Stimulated activated naive B cell treated with anti-CD40 and anti-IgM and Interleukin-4, amounts not matched to agents 10 μg/mL and 1 μg/mL and 100 μg/mL, for 72 hours (primary cell): ENCODE measurements at regions not wholly inside any gene's neighbourhood (a gene's known extent, or its start where the extent isn't known, plus 50 kb on each side); places are given as distances from the start of the nearest gene placed in this dataset.

Experiments used
- ATAC-seq, 2 donors: fragments of 150-1000 bp; cut with Tn5 transposase; replicated peaks; 2 replicates each; pipeline ENCODE4 v1.10.0; 2021; ENCODE audit warnings: moderate library complexity in 1 of 2
- DNase-seq: peaks from one replicate; pipeline ENCODE4 v3.0.0; 2021
- H3K27ac Mint-ChIP-seq: one replicate; pipeline ENCODE4 v1.8.0; 2022; ENCODE audit warnings: mild to moderate bottlenecking, mixed read lengths
- H3K27me3 Mint-ChIP-seq, 2 donors: one replicate each; pipeline ENCODE4 v1.8.0; 2022; ENCODE audit warnings: mixed read lengths in 2 of 2
- H3K36me3 Mint-ChIP-seq, 2 donors: one replicate each; pipeline ENCODE4 v1.8.0; 2022; ENCODE audit warnings: mixed read lengths in 2 of 2, mild to moderate bottlenecking in 1 of 2
- H3K4me1 Mint-ChIP-seq, 2 donors: one replicate each; pipeline ENCODE4 v1.8.0; 2022; ENCODE audit warnings: mixed read lengths in 2 of 2, mild to moderate bottlenecking in 1 of 2
- H3K4me3 Mint-ChIP-seq, 2 donors: one replicate each; pipeline ENCODE4 v1.8.0; 2022; ENCODE audit warnings: mild to moderate bottlenecking in 2 of 2, mixed read lengths in 2 of 2, moderate library complexity in 1 of 2
- H3K9me3 Mint-ChIP-seq, 2 donors: one replicate each; pipeline ENCODE4 v1.8.0; 2022; ENCODE audit warnings: mixed read lengths in 2 of 2, mild to moderate bottlenecking in 1 of 2

DNA sequence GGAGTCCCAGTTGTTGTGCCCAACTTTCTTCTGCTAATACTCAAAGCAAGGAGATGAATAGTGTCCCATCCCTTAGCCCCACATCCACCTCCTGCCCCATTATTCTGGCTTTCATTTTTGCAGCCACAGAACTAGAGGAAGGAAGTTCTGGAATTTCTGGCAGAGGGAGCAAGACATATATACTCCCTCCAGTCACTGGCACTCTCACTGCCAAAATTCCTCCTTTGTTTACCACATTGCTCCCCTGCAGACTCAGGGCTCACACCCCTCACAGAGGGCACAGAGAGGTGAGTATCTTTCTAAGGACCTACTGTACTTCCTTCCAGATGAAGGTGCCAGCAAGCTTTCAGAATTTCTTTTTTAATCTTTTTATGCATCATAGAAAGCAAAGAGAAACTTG, 168.0 kb upstream of the ID4 start:
- Mint-ChIP-seq H3K9me3 (peaks cover 0 to 1% of the 10 kb centered on the region in 2 donors), H3K27me3 (no peaks in the 10 kb centered on the region), H3K4me3 (no peak overlapping the region), H3K27ac (no peak overlapping the region), H3K4me1 (no peaks in the 10 kb centered on the region), H3K36me3 (no peaks in the 10 kb centered on the region)
- DNase-seq (no peak), ATAC-seq (no peak)

DNA sequence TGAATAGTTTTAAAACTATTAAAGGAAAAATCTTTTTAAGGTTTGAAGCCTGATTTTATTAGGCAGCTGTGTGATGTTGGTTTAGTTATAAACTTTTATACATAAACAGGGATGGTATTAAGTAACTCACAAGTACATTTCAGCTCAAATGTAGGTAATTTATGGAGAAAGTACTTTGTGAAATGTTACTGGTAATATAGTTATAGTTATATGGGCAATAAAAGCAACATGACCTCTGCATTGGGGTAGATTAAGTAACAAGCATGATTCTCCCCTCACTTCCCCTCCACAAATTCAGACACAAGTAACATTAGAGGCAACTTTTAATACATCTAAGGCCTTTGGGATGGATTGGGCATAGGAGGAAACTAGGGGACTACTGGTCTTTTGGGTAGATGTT, 154.3 kb upstream of the ID4 start:
- H3K36me3 Mint-ChIP-seq: no peaks in the 10 kb centered on the region
- no peaks in the 10 kb centered on the region for H3K27me3 Mint-ChIP-seq
- no peaks in the 10 kb centered on the region for H3K9me3 Mint-ChIP-seq
- H3K4me1 Mint-ChIP-seq: no peaks in the 10 kb centered on the region
- H3K4me3 Mint-ChIP-seq: no peak overlapping the region
- DNase-seq (no peak), ATAC-seq (no peak)
- no peak overlapping the region for H3K27ac Mint-ChIP-seq

DNA sequence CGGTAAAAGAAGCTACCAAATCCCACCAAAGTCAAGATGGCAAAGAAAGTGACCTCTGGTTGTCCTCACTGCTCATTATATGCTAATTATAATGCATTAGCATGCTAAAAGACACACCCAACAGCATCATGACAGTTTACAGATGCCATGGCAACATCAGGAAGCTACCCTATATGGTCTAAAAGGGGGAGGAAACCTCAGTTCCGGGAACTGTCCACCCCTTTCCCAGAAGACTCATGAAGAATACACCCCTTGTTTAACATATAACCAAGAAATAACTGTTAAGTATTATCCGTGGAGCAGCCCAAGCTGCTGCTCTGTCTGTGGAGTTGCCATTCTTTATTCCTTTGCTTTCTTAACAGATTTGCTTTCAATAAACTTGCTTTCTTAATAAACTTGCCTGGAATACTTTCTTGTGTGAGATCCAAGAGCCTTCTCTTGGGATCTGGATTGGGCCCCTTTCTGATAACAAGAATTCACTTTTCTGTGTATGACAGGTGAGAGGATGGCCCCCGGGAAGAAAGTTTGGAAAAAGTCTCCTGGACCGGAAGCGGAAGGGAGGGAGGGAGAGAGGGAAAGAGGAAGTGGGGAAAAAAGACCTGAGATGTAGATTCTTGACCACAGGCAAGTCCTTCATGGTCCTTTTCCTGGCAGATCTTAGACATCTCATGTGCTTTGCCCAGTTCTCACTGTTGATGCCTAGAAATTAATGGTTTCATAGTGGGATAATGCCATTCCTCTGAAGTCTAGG, 146.7 kb upstream of the ID4 start:
- H3K27me3 Mint-ChIP-seq: peaks cover 4 to 8% of the 10 kb centered on the region in 2 donors
- H3K36me3 Mint-ChIP-seq: no peaks in the 10 kb centered on the region
- no peaks in the 10 kb centered on the region for H3K4me1 Mint-ChIP-seq
- peaks cover 0 to 1% of the 10 kb centered on the region in 2 donors for H3K9me3 Mint-ChIP-seq
- H3K4me3 Mint-ChIP-seq: no peak overlapping the region
- ATAC-seq (no peak), DNase-seq (no peak)
- no peak overlapping the region for H3K27ac Mint-ChIP-seq

DNA sequence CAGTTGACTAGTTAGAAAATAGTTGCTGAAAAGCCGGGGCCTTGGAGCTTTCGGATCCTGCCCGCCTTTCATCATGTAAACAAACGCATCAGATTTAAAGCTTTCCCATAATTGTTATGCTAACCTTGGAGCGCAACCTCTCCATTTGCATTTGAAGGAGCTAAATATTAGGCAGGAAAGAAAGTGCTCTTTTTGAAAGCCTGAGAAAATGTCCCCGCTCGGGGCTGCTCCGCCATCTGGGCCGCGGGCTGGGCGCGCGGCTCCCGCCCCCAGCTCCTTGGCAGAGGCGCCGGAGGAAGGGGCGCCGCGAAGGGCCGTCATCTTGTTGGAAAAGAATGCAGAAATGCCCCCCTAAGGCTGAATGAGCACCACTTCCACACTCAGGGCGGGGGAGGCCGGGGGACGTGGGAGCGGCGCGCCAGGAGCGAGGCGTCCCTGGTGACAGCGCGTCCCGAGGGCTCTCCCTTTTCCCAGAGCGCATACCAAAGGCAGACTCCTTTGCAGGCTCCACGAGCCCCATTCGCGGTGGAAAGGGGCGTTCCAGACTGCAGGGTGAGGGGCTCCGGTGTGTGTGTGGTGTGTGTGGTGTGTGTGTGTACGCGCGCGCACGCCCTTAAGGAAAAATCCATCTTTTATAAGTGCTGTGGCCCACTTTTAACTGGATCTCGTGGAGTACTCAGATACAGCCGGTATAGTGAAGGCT, 145.6 kb upstream of the ID4 start:
- Mint-ChIP-seq H3K4me3 (no peak overlapping the region), H3K4me1 (no peaks in the 10 kb centered on the region), H3K27ac (no peak overlapping the region), H3K27me3 (peaks cover 4 to 8% of the 10 kb centered on the region in 2 donors), H3K36me3 (no peaks in the 10 kb centered on the region), H3K9me3 (peaks cover 0 to 1% of the 10 kb centered on the region in 2 donors)
- DNase-seq: no peak
- ATAC-seq: no peak

DNA sequence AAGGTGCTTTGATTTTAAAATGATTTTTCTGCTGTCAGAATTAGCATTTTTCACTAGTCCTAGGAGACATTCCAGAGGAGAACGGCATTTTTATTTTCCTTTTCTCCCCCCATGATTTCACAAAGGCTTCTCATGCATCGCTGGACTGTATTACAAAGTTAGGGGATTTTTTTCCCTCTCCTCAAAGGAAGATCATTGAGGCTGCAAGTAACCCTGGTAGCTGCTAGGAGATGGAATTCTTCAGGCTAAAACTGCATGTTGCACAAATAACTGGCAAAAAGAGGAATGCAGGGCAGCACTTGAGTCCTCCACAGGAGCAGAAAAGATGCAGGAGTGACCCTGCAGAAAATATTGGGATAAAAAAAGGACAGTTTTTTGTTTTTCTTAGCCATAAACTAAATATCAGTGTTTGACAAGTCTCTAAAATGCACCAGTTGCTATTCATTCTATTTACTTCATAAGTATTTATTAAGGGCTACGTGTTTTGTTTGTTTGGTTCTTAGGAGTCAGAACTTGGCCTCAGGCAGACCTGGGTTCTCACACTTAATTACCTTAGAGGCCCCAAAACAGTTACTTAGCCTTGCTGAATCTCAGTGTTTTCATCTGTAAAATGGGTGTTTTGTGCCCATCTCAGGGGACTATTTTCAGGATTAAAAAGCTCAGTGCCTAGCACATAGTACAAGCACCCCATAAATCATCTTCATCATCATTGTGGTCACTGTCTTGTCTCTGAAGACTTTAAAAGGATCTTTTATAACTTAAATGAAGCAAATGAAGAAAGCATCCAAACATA, 144.5 kb upstream of the ID4 start:
- ATAC-seq (no peak), DNase-seq (no peak)
- H3K4me3 Mint-ChIP-seq: no peak overlapping the region
- no peak overlapping the region for H3K27ac Mint-ChIP-seq
- H3K27me3 Mint-ChIP-seq: peaks cover 4 to 8% of the 10 kb centered on the region in 2 donors
- H3K9me3 Mint-ChIP-seq: peaks cover 0 to 1% of the 10 kb centered on the region in 2 donors
- H3K36me3 Mint-ChIP-seq: no peaks in the 10 kb centered on the region
- H3K4me1 Mint-ChIP-seq: no peaks in the 10 kb centered on the region

DNA sequence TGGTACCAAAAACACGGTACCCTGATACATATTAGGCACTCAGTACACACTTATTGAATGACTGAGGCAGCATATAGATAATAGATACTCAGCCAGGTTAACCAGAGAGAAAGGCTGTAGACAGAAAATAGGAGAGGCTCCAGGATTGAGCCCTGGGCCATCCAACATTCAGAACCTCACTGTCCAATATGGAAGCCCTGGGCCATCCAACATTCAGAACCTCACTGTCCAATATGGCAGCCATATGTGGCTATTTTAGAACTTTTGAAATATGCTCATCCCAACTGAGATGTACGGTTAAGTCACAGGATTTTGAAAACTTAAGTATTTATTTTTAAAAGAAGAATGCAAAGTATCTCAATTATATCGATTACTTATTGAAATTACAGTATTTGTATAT, 142.5 kb upstream of the ID4 start:
- no peaks in the 10 kb centered on the region for H3K4me1 Mint-ChIP-seq
- H3K9me3 Mint-ChIP-seq: peaks cover 4 to 7% of the 10 kb centered on the region in 2 donors
- no peak overlapping the region for H3K4me3 Mint-ChIP-seq
- H3K27me3 Mint-ChIP-seq: peaks cover 4 to 8% of the 10 kb centered on the region in 2 donors
- no peak for ATAC-seq
- DNase-seq: no peak
- H3K36me3 Mint-ChIP-seq: no peaks in the 10 kb centered on the region
- H3K27ac Mint-ChIP-seq: no peak overlapping the region

DNA sequence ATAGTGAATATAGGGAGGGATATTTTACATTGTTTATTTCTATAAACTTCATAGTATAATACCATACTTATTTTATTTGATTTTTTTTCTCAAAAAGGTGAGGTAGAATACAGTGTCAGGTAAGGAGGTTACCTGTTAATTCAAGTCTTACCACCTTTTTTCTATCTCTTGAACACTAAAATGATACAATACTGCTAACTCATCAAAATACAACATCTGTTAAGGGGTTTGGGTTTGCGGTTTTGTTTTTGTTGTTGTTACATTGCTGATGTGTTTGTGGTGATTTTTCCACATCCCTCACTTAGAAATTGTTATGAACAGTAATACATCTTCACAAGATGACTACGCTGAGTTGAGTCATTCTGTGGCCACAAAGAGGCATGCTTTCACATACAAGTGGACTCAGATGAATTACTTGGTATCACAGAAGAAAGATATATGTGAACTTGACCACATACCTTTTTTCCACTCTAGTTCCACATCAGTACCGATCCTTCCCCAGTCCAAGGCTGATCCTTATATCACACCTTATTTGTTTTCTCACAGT, 139.4 kb upstream of the ID4 start:
- ATAC-seq (no peak), DNase-seq (no peak)
- H3K9me3 Mint-ChIP-seq: peaks cover 4 to 8% of the 10 kb centered on the region in 2 donors
- no peak overlapping the region for H3K27ac Mint-ChIP-seq
- no peaks in the 10 kb centered on the region for H3K4me1 Mint-ChIP-seq
- H3K4me3 Mint-ChIP-seq: no peak overlapping the region
- no peaks in the 10 kb centered on the region for H3K36me3 Mint-ChIP-seq
- no peaks in the 10 kb centered on the region for H3K27me3 Mint-ChIP-seq

DNA sequence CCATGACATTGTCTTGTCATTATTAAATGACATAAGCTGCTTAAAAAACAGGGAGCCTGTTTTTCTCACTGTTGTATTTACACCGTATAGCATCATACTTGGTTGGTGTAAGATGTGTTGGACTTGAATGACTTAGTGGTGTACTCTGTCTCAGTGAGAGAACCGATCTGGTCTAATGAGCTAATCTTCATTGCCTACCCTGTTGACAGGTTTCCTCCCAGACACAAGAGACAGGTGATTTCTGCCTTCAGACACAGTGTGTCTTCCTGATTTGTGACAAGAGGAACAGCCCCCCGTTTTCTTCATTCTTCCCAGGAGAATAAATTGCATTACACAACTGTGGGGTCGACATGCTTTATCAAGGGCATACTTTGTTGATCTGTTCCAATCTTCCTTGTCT, 137.2 kb upstream of the ID4 start:
- no peak overlapping the region for H3K4me3 Mint-ChIP-seq
- no peaks in the 10 kb centered on the region for H3K27me3 Mint-ChIP-seq
- peaks cover 4 to 9% of the 10 kb centered on the region in 2 donors for H3K9me3 Mint-ChIP-seq
- H3K4me1 Mint-ChIP-seq: no peaks in the 10 kb centered on the region
- no peak for DNase-seq
- no peak overlapping the region for H3K27ac Mint-ChIP-seq
- H3K36me3 Mint-ChIP-seq: no peaks in the 10 kb centered on the region
- ATAC-seq: no peak

DNA sequence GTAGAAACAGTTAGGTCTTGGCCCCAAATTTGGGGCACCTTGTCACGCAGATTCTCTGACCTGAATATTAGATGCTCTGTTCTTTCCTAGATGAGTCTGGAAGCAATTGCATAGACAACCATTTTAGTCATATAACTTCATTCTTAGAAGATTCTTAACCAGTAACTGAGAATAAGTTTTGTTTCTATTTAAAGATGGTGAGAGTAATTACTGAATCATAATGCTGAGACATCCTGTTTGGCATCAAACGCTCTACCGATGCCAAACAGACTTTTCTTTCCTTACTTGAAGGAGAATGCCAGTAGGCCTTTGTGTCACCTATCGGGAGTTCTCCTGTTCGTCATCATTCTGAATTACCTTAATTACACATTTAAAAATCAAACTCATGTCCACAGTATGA, 131.6 kb upstream of the ID4 start:
- Mint-ChIP-seq H3K9me3 (peaks cover 0 to 3% of the 10 kb centered on the region in 2 donors), H3K36me3 (no peaks in the 10 kb centered on the region), H3K27me3 (no peaks in the 10 kb centered on the region), H3K4me3 (no peak overlapping the region), H3K4me1 (no peaks in the 10 kb centered on the region), H3K27ac (no peak overlapping the region)
- DNase-seq: no peak
- no peak for ATAC-seq

DNA sequence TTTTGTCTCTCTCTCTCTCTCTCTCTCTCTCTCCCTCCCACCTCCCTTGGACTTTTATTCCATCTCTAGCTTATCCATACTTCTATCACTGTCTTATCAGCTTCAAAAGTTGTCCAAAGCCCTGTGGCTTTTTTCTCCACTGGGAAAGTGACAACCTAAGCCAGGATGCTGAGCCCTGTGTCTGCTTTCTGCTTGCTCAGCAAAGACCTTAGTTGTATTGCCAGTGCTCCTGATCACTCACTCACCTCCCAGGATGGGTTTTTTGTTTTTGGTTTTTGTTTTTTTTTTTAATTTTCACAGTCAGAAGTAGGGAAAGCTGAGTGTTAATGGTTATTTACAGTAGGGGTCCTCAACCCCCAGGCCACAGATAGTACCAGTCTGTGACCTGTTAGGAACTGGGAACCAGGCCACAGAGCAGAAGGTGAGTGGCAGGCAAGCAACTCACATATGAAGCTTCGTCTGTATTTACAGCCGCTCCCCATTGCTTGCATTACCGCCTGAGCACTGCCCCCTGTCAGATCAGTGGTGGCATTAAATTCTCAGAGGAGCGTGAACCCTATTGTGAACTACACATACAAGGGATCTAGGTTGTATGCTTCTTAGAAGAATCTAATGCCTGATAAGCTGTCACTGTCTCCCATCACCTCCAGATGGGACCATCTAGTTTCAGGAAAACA, 125.0 kb upstream of the ID4 start:
- H3K9me3 Mint-ChIP-seq: peaks cover 0 to 2% of the 10 kb centered on the region in 2 donors
- DNase-seq: no peak
- no peaks in the 10 kb centered on the region for H3K36me3 Mint-ChIP-seq
- no peak overlapping the region for H3K27ac Mint-ChIP-seq
- no peaks in the 10 kb centered on the region for H3K27me3 Mint-ChIP-seq
- H3K4me1 Mint-ChIP-seq: no peaks in the 10 kb centered on the region
- no peak overlapping the region for H3K4me3 Mint-ChIP-seq
- no peak for ATAC-seq

DNA sequence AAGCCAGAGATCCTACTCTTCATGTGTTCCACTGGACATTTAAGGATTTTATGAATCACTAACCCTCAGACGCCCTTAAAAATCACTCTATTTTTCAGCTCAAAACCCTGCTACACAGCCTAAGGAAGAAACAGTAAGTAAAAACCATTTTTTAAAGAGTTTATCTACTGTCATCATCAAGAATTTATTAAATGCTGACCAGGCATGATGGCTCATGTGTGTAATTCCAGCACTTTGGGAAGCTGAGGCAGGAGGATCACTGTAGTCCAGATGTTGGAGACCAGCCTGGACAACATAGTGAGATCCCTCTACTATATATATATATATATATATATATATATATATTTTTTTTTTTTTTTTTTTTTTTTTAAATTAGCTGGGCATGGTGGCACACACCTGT, 124.2 kb upstream of the ID4 start:
- ATAC-seq (no peak), DNase-seq (no peak)
- Mint-ChIP-seq H3K9me3 (peaks cover 0 to 2% of the 10 kb centered on the region in 2 donors), H3K27ac (no peak overlapping the region), H3K36me3 (no peaks in the 10 kb centered on the region), H3K4me1 (no peaks in the 10 kb centered on the region), H3K4me3 (no peak overlapping the region), H3K27me3 (no peaks in the 10 kb centered on the region)

DNA sequence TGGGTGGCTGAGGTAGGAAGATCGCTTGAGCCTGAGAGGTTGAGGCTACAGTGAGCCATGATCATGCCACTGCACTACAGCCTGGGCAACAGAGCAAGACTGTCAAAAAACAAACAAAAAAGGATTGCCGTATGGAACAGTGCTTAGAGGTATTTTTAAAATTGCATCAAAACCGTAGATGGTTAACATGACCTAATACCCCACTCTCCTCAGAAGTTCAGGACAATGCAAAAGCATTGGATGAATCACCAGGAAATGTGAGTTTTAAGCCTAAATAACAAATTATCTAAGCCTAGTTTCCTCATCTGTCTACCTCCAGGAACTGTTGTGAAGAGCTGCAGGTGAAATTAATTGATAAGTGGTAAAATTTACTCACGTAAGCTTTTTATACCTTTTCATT, 123.8 kb upstream of the ID4 start:
- Mint-ChIP-seq H3K36me3 (no peaks in the 10 kb centered on the region), H3K27me3 (no peaks in the 10 kb centered on the region), H3K4me3 (no peak overlapping the region), H3K4me1 (no peaks in the 10 kb centered on the region), H3K27ac (no peak overlapping the region), H3K9me3 (peaks cover 0 to 2% of the 10 kb centered on the region in 2 donors)
- DNase-seq (no peak), ATAC-seq (no peak)

DNA sequence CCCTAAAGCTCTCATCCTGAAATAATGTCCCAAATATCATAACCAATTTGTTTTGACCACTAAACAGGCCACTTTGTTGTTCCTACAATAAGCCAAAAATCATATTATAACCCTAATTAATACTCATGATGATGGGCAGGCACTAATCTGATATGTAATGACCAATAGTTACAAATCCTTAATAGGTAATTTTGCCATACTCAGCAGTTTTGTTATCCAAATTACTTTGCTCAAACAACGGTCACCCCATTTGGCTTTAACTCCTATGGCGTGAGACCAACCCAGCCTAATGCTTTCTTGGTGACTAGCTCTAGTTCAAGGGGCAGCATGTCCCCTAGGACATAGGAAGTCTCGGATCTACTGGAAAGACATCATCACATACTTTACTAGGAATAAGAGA, 123.2 kb upstream of the ID4 start:
- Mint-ChIP-seq H3K4me1 (no peaks in the 10 kb centered on the region), H3K36me3 (no peaks in the 10 kb centered on the region), H3K4me3 (no peak overlapping the region), H3K27ac (no peak overlapping the region), H3K9me3 (peaks cover 0 to 2% of the 10 kb centered on the region in 2 donors), H3K27me3 (no peaks in the 10 kb centered on the region)
- DNase-seq: no peak
- ATAC-seq: no peak
